Tibial nerve (tissue), 4 donors: ENCODE measurements at regions not wholly inside any gene's neighbourhood (a gene's known extent, or its start where the extent isn't known, plus 50 kb on each side); places are given as distances from the start of the nearest gene placed in this dataset.

Source experiments
- DNase-seq, 2 donors: peaks; one replicate each; pipeline ENCODE4 v3.0.0-alpha.2; 2019; ENCODE audit warnings: low spot score in 2 of 2
- H3K27ac ChIP-seq, 4 donors: fragments of 200-600 bp; sonication (generic) in 3 of 4; one replicate each; pipeline ENCODE4 v1.5.1; 2017 to 2019; ENCODE audit warnings: mild to moderate bottlenecking in 1 of 4
- H3K27me3 ChIP-seq, 2 donors: fragments of 200-600 bp; sonication (generic) in 1 of 2; one replicate each; pipeline versions ENCODE4 v1.5.1 to v1.6.0; 2017 to 2019
- H3K36me3 ChIP-seq, 3 donors: fragments of 200-600 bp; sonication (generic); one replicate each; pipeline ENCODE4 v1.5.1; 2018 to 2019
- H3K4me1 ChIP-seq, 4 donors: fragments of 200-600 bp; sonication (generic) in 3 of 4; one replicate each; pipeline ENCODE4 v1.5.1; 2017 to 2019
- H3K4me3 ChIP-seq, 4 donors: fragments of 200-600 bp; sonication (generic) in 3 of 4; one replicate each; pipeline ENCODE4 v1.5.1; 2017 to 2019; ENCODE audit warnings: mild to moderate bottlenecking in 1 of 4, moderate library complexity in 1 of 4
- H3K9me3 ChIP-seq, 4 donors: fragments of 200-600 bp; sonication (generic) in 3 of 4; one replicate each; pipeline ENCODE4 v1.5.1; 2017 to 2019
- EP300 ChIP-seq, 2 donors: sonication (generic); formaldehyde crosslinking; IDR thresholded peaks; one replicate each; pipeline ENCODE4 v1.6.1; 2017; ENCODE audit warnings: antibody characterized with exemption in 2 of 2, mild to moderate bottlenecking in 1 of 2
- POLR2A ChIP-seq, 2 donors: fragments of 450-650 bp; IDR thresholded peaks; one replicate each; pipeline ENCODE4 v1.6.1; 2017; ENCODE audit warnings: antibody characterized with exemption in 2 of 2, mild to moderate bottlenecking in 2 of 2, moderate library complexity in 2 of 2
- WGBS, 2 donors: methylation state at CpG; one replicate each; pipeline ENCODE4 v1.1.5; 2018; 5-methylcytosine and 5-hydroxymethylcytosine counted together
- TF ChIP-seq, protein P1 (sequence below), 5 experiments: fragments of 200-600 bp in 3 of 5; fragments of 450-650 bp in 2 of 5; sonication (generic) in 3 of 5; IDR thresholded peaks; one replicate each; pipeline ENCODE4 v1.5.1; 2016 to 2019; ENCODE audit warnings: antibody characterized with exemption in 5 of 5, mild to moderate bottlenecking in 3 of 5, moderate library complexity in 2 of 5

DNA sequence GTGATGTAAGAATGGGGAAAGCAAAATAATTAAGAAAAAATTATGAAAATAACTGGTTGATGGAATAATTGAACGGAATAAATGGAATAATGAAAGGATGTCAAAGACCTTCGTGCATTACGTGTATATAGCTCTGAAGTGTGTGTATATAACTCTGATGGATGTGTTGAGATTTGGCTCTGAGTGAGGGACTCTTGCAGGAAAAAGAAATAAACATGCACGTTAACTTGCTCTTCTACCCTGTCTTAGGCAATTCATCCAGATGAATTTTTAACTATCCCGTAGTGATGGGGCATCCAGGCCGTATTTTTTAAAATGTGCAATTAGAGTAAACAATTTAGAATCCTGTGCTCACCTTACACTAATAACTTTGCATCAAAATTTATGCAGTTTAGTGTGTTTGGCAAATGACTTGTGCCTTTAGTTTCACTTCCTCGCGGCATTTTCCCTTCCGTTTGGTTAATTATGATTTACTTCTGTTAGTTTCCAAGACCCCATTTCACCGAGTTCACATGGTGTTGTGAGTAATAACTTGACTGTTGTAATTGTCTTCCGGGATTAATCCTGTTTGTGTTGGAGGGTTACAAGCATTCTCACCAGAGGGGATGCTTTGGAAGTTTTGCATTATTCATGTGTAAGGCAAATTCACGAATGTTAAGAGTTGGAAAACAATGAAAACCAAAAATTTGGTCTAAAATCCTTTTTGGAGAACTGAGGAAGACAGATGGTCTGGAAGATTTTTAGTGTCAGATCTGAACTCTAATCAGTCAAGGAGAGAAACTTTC lies 256.5 kb upstream of the FAT1 start:
- no peak overlapping the region for H3K27ac ChIP-seq
- no peak for DNase-seq
- H3K27me3 ChIP-seq = no peaks in the 10 kb centered on the region
- 44 to 48% methylated on average over 12 of the region's 12 CpGs for WGBS, 2 donors
- H3K9me3 ChIP-seq = no peaks in the 10 kb centered on the region
- TF ChIP-seq, protein P1, sequence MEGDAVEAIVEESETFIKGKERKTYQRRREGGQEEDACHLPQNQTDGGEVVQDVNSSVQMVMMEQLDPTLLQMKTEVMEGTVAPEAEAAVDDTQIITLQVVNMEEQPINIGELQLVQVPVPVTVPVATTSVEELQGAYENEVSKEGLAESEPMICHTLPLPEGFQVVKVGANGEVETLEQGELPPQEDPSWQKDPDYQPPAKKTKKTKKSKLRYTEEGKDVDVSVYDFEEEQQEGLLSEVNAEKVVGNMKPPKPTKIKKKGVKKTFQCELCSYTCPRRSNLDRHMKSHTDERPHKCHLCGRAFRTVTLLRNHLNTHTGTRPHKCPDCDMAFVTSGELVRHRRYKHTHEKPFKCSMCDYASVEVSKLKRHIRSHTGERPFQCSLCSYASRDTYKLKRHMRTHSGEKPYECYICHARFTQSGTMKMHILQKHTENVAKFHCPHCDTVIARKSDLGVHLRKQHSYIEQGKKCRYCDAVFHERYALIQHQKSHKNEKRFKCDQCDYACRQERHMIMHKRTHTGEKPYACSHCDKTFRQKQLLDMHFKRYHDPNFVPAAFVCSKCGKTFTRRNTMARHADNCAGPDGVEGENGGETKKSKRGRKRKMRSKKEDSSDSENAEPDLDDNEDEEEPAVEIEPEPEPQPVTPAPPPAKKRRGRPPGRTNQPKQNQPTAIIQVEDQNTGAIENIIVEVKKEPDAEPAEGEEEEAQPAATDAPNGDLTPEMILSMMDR (IDR thresholded peaks at IDR 0.05) = no peak
- TF ChIP-seq POLR2A (IDR thresholded peaks at IDR 0.05) (no peak), EP300 (IDR thresholded peaks at IDR 0.05) (no peak)
- H3K36me3 ChIP-seq = no peaks in the 10 kb centered on the region
- H3K4me1 ChIP-seq = no peaks in the 10 kb centered on the region
- H3K4me3 ChIP-seq = peak overlapping the region in 1 of 4 donors; percentile 8

DNA sequence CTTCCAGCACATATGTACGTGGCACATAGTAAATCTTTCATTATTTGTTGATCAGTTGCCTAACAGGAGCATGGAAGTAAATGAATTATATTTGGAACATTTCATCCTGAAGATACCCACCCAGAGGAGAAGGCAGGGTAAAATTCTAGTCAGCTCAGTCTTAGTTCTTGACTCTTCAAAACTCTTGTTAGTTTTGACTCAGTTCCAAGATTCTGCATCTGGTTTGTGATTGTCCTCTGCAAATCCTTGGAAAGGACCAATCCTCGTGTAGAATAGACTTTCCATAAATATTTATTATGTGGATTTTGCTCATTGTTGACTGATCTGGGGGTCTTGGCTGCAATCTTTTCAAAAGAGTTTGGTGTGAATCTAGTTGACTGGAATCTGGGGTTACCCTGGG lies 257.5 kb upstream of the FAT1 start:
- H3K4me1 ChIP-seq = no peaks in the 10 kb centered on the region
- H3K36me3 ChIP-seq = no peaks in the 10 kb centered on the region
- H3K4me3 ChIP-seq = no peak overlapping the region
- WGBS, 2 donors = 31 to 37% methylated on average over 2 of the region's 2 CpGs
- no peaks in the 10 kb centered on the region for H3K27me3 ChIP-seq
- no peak for TF ChIP-seq EP300 (IDR thresholded peaks at IDR 0.05)
- TF ChIP-seq, protein P1 (IDR thresholded peaks at IDR 0.05) = no peak
- no peak for TF ChIP-seq POLR2A (IDR thresholded peaks at IDR 0.05)
- DNase-seq = no peak
- H3K27ac ChIP-seq = no peak overlapping the region
- no peaks in the 10 kb centered on the region for H3K9me3 ChIP-seq

DNA sequence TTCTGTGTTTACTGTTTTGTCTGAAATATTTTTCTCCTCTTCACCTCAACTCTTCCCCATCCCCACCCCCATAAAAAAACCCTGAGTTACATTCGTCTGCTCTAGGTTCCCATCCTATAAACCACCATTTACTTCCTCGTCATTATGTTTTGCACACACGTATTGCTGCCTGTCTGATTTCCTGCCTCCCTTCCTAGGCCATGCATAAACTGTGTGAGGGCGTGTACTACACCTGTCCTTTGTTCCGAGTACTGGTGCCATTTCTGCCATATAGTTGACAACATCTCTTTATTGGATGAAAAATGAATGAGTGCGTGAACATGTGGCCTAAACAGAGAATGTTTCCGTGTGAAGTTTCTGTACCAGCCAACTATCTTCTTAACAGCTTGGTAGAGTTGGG lies 258.5 kb upstream of the FAT1 start:
- H3K27me3 ChIP-seq = no peaks in the 10 kb centered on the region
- no peak for DNase-seq
- WGBS, 2 donors = 90 to 93% methylated on average over 7 of the region's 7 CpGs
- H3K27ac ChIP-seq = no peak overlapping the region
- H3K4me1 ChIP-seq = no peaks in the 10 kb centered on the region
- TF ChIP-seq, protein P1 (IDR thresholded peaks at IDR 0.05) = no peak
- TF ChIP-seq POLR2A (IDR thresholded peaks at IDR 0.05) (no peak), EP300 (IDR thresholded peaks at IDR 0.05) (no peak)
- H3K36me3 ChIP-seq = no peaks in the 10 kb centered on the region
- no peak overlapping the region for H3K4me3 ChIP-seq
- H3K9me3 ChIP-seq = no peaks in the 10 kb centered on the region

DNA sequence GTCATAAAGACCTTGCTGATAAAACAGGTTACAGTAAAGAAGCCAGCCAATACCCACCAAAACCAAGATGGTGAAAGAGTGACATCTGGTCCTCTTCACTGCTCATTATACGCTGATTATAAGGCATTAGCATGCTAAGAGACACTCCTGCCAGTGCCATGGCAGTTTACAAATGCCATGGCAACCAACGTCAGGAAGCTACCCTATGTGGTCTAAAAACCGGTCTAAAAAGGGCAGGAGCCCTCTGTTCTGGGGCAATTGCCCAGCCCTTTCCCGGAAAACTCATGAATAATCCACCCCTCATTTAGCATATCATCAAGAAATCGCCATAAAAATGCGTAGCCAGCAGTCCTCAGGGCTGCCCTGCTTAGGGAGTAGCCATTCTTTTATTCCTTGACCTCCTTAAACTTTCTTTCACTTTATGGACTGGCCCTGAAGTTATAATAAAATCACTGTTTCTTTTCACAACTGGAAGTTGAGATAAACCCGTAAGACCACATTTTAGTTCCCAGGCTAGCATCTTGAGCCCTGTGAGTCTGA lies 260.5 kb upstream of the FAT1 start:
- Histone ChIP-seq H3K27ac (no peak overlapping the region), H3K27me3 (no peaks in the 10 kb centered on the region), H3K36me3 (no peaks in the 10 kb centered on the region), H3K9me3 (no peaks in the 10 kb centered on the region), H3K4me1 (no peaks in the 10 kb centered on the region), H3K4me3 (no peak overlapping the region)
- DNase-seq = no peak
- TF ChIP-seq POLR2A (IDR thresholded peaks at IDR 0.05) (no peak), EP300 (IDR thresholded peaks at IDR 0.05) (no peak)
- TF ChIP-seq, protein P1 (IDR thresholded peaks at IDR 0.05) = no peak
- 65 to 73% methylated on average over 7 of the region's 7 CpGs for WGBS, 2 donors

DNA sequence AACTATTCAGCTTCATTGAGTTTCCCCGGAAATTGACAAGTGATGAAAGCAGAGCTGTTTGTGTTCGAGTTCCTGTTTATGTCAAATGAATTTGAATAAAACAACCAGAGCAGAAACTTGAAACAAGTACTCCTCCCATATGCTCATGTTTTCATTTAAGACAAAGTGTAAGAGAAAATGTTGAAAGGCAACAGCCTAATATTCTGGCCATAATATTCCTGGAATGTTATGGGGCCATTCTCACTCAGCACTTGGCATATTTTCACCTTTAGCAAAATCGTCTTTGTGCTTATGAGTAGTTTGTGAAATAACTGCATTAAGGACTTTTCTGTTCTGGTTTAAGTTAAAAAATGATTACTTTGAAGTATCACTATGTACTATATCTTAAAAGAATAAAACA lies 276.0 kb upstream of the FAT1 start:
- DNase-seq = no peak
- H3K9me3 ChIP-seq = peaks cover 0 to 7% (median 0%) of the 10 kb centered on the region in 4 donors
- no peaks in the 10 kb centered on the region for H3K27me3 ChIP-seq
- no peak for TF ChIP-seq EP300 (IDR thresholded peaks at IDR 0.05)
- TF ChIP-seq, protein P1 (IDR thresholded peaks at IDR 0.05) = no peak
- no peak for TF ChIP-seq POLR2A (IDR thresholded peaks at IDR 0.05)
- no peaks in the 10 kb centered on the region for H3K36me3 ChIP-seq
- no peaks in the 10 kb centered on the region for H3K4me1 ChIP-seq
- no peak overlapping the region for H3K4me3 ChIP-seq
- 44 to 53% methylated on average over 3 of the region's 3 CpGs for WGBS, 2 donors
- H3K27ac ChIP-seq = no peak overlapping the region
